ENCODE measurements at regions not wholly inside any gene's neighbourhood (a gene's known extent, or its start where the extent isn't known, plus 50 kb on each side); places are given as distances from the start of the nearest gene placed in this dataset.
A peak's percentile ranks its signal among the peaks of the same experiment; 100 is the strongest.
"Not testable (repeated sequence)": the region's sequence is repeated elsewhere in the genome, so short reads cannot be mapped to it uniquely, and the experiment has no call there.

GRCh38 chr10:46724258-46724657 is 145.3 kb downstream of the SYT15 start:
- peaks cover 13% of the 10 kb centered on the region for H3K27me3 Mint-ChIP-seq
- H3K9me3 Mint-ChIP-seq; H3K36me3 Mint-ChIP-seq (ENCODE audit: low read depth); DNase-seq; H3K4me1 Mint-ChIP-seq; H3K4me3 Mint-ChIP-seq; ATAC-seq; H3K27ac Mint-ChIP-seq: not testable (repeated sequence)

- not testable (repeated sequence) for H3K4me3 Mint-ChIP-seq; H3K36me3 Mint-ChIP-seq (ENCODE audit: low read depth); H3K27me3 Mint-ChIP-seq; H3K27ac Mint-ChIP-seq; H3K9me3 Mint-ChIP-seq; DNase-seq; ATAC-seq; H3K4me1 Mint-ChIP-seq
Observed at GRCh38 chr10:46728359-46728758, 149.4 kb downstream of the SYT15 start.

GRCh38 chr10:46730729-46731128 is 151.8 kb downstream of the SYT15 start:
- DNase-seq; H3K27me3 Mint-ChIP-seq; H3K4me3 Mint-ChIP-seq; H3K36me3 Mint-ChIP-seq (ENCODE audit: low read depth); H3K9me3 Mint-ChIP-seq; H3K4me1 Mint-ChIP-seq; H3K27ac Mint-ChIP-seq; ATAC-seq: not testable (repeated sequence)

- ATAC-seq: peak; percentile 66
- not testable (repeated sequence) for H3K27me3 Mint-ChIP-seq; DNase-seq; H3K36me3 Mint-ChIP-seq (ENCODE audit: low read depth); H3K4me1 Mint-ChIP-seq; H3K9me3 Mint-ChIP-seq; H3K4me3 Mint-ChIP-seq; H3K27ac Mint-ChIP-seq
Observed at GRCh38 chr10:46733635-46734261, 154.8 kb downstream of the SYT15 start.

- H3K36me3 Mint-ChIP-seq (ENCODE audit: low read depth); H3K9me3 Mint-ChIP-seq; H3K4me1 Mint-ChIP-seq; H3K27me3 Mint-ChIP-seq; H3K27ac Mint-ChIP-seq; DNase-seq; ATAC-seq; H3K4me3 Mint-ChIP-seq: not testable (repeated sequence)
Observed at GRCh38 chr10:46734262-46734642, 155.3 kb downstream of the SYT15 start.

GRCh38 chr10:46739919-46740318 is 161.0 kb downstream of the SYT15 start:
- not testable (repeated sequence) for H3K4me3 Mint-ChIP-seq

GRCh38 chr10:46740368-46740767 is 161.4 kb downstream of the SYT15 start:
- not testable (repeated sequence) for H3K27ac Mint-ChIP-seq; ATAC-seq; H3K4me1 Mint-ChIP-seq; DNase-seq; H3K4me3 Mint-ChIP-seq; H3K36me3 Mint-ChIP-seq (ENCODE audit: low read depth); H3K9me3 Mint-ChIP-seq
- peaks cover 16% of the 10 kb centered on the region for H3K27me3 Mint-ChIP-seq

More at GRCh38 chr10:46739919-46740318, 161.0 kb downstream of the SYT15 start:
- H3K9me3 Mint-ChIP-seq; H3K27ac Mint-ChIP-seq; ATAC-seq; H3K36me3 Mint-ChIP-seq (ENCODE audit: low read depth); H3K4me1 Mint-ChIP-seq; DNase-seq: not testable (repeated sequence)
- peaks cover 12% of the 10 kb centered on the region for H3K27me3 Mint-ChIP-seq

- DNase-seq; H3K9me3 Mint-ChIP-seq; ATAC-seq; H3K4me1 Mint-ChIP-seq; H3K36me3 Mint-ChIP-seq (ENCODE audit: low read depth); H3K27ac Mint-ChIP-seq; H3K4me3 Mint-ChIP-seq: not testable (repeated sequence)
- peaks cover 16% of the 10 kb centered on the region for H3K27me3 Mint-ChIP-seq
Observed at GRCh38 chr10:46749003-46749402, 162.2 kb upstream of the PTPN20 start.

GRCh38 chr10:46749470-46749869 is 161.8 kb upstream of the PTPN20 start:
- ATAC-seq: peak; percentile 63
- not testable (repeated sequence) for H3K27ac Mint-ChIP-seq; H3K9me3 Mint-ChIP-seq; H3K36me3 Mint-ChIP-seq (ENCODE audit: low read depth); DNase-seq; H3K4me1 Mint-ChIP-seq; H3K4me3 Mint-ChIP-seq
- peaks cover 14% of the 10 kb centered on the region for H3K27me3 Mint-ChIP-seq

- ATAC-seq; H3K4me3 Mint-ChIP-seq; H3K27me3 Mint-ChIP-seq; H3K36me3 Mint-ChIP-seq (ENCODE audit: low read depth); H3K27ac Mint-ChIP-seq; H3K4me1 Mint-ChIP-seq; H3K9me3 Mint-ChIP-seq; DNase-seq: not testable (repeated sequence)
Observed at GRCh38 chr10:46753763-46754162, 157.5 kb upstream of the PTPN20 start.

- not testable (repeated sequence) for DNase-seq; H3K4me3 Mint-ChIP-seq; ATAC-seq; H3K27ac Mint-ChIP-seq; H3K4me1 Mint-ChIP-seq; H3K36me3 Mint-ChIP-seq (ENCODE audit: low read depth); H3K9me3 Mint-ChIP-seq; H3K27me3 Mint-ChIP-seq
Observed at GRCh38 chr10:46761471-46761870, 149.8 kb upstream of the PTPN20 start.

GRCh38 chr10:46768515-46769291 is 142.5 kb upstream of the PTPN20 start:
- not testable (repeated sequence) for H3K36me3 Mint-ChIP-seq (ENCODE audit: low read depth); H3K27ac Mint-ChIP-seq; ATAC-seq; H3K27me3 Mint-ChIP-seq; H3K4me3 Mint-ChIP-seq; DNase-seq; H3K4me1 Mint-ChIP-seq; H3K9me3 Mint-ChIP-seq

- H3K27ac Mint-ChIP-seq; H3K4me1 Mint-ChIP-seq; H3K9me3 Mint-ChIP-seq; DNase-seq; H3K4me3 Mint-ChIP-seq; H3K36me3 Mint-ChIP-seq (ENCODE audit: low read depth); ATAC-seq; H3K27me3 Mint-ChIP-seq: not testable (repeated sequence)
Observed at GRCh38 chr10:46773178-46773896, 137.9 kb upstream of the PTPN20 start.

GRCh38 chr10:46773897-46774236 is 137.4 kb upstream of the PTPN20 start:
- H3K27me3 Mint-ChIP-seq; H3K36me3 Mint-ChIP-seq (ENCODE audit: low read depth); H3K9me3 Mint-ChIP-seq; H3K4me3 Mint-ChIP-seq; H3K4me1 Mint-ChIP-seq; H3K27ac Mint-ChIP-seq: not testable (repeated sequence)
- DNase-seq: peak; percentile 40
- peak; percentile 89 for ATAC-seq

- H3K4me3 Mint-ChIP-seq; H3K9me3 Mint-ChIP-seq; H3K36me3 Mint-ChIP-seq (ENCODE audit: low read depth); H3K27me3 Mint-ChIP-seq; ATAC-seq; H3K4me1 Mint-ChIP-seq; H3K27ac Mint-ChIP-seq; DNase-seq: not testable (repeated sequence)
Observed at GRCh38 chr10:46774366-46774765, 136.9 kb upstream of the PTPN20 start.

Measured in activated naive CD8-positive, alpha-beta T cell treated with anti-CD3 and anti-CD28 coated beads, Interleukin-2, amount 50 U/mL, for 24 hours (primary cell).